H9 (cell line): ENCODE measurements at regions not wholly inside any gene's neighbourhood (a gene's known extent, or its start where the extent isn't known, plus 50 kb on each side); places are given as distances from the start of the nearest gene placed in this dataset.

Source experiments
- DNase-seq: peaks from one replicate; pipeline ENCODE4 v3.0.0-alpha.2; 2017
- H2AFZ ChIP-seq: one replicate; pipeline ENCODE4 v1.6.1; 2013; ENCODE audit warnings: mild to moderate bottlenecking, low read length, control low read depth, moderate library complexity
- H2AK5ac ChIP-seq: 2 replicates; pipeline ENCODE4 v1.6.1; 2013; ENCODE audit warnings: low read length, control low read depth, mixed read lengths; ENCODE audit not compliant: insufficient read length
- H2BK120ac ChIP-seq: one replicate; pipeline ENCODE4 v1.6.1; 2013; ENCODE audit warnings: low read depth, mild to moderate bottlenecking, low read length, control low read depth, inconsistent platforms; ENCODE audit not compliant: poor library complexity, severe bottlenecking
- H2BK12ac ChIP-seq: 2 replicates; pipeline ENCODE4 v1.6.1; 2013; ENCODE audit warnings: low read length, control low read depth, mixed read lengths, low read depth; ENCODE audit not compliant: insufficient read length
- H2BK15ac ChIP-seq: 2 replicates; pipeline ENCODE4 v1.6.1; 2013; ENCODE audit warnings: low read depth, low read length, control low read depth
- H2BK20ac ChIP-seq: one replicate; pipeline ENCODE4 v1.6.1; 2013; ENCODE audit warnings: low read depth, mild to moderate bottlenecking, low read length, control low read depth, inconsistent platforms; ENCODE audit not compliant: poor library complexity, severe bottlenecking
- H2BK5ac ChIP-seq: 2 replicates; pipeline ENCODE4 v1.6.1; 2013; ENCODE audit warnings: low read length, control low read depth, mixed read lengths; ENCODE audit not compliant: insufficient read length
- H3K14ac ChIP-seq: 2 replicates; pipeline ENCODE4 v1.6.1; 2013; ENCODE audit warnings: low read length, control low read depth; ENCODE audit not compliant: insufficient read depth
- H3K18ac ChIP-seq: 2 replicates; pipeline ENCODE4 v1.6.1; 2013; ENCODE audit warnings: low read depth, mild to moderate bottlenecking, mixed read lengths, low read length, control low read depth; ENCODE audit not compliant: insufficient read length
- H3K23ac ChIP-seq: 2 replicates; pipeline ENCODE4 v1.6.1; 2013; ENCODE audit warnings: low read length, control low read depth, mixed read lengths, low read depth; ENCODE audit not compliant: insufficient read length
- H3K23me2 ChIP-seq: 2 replicates; pipeline ENCODE4 v1.6.1; 2013; ENCODE audit warnings: low read depth, mild to moderate bottlenecking, mixed read lengths, low read length, control low read depth; ENCODE audit not compliant: insufficient read length, poor library complexity, severe bottlenecking
- H3K27ac ChIP-seq: 2 replicates; pipeline ENCODE4 v1.5.1; 2013; ENCODE audit warnings: low read length, control low read depth, mixed read lengths, low read depth; ENCODE audit not compliant: insufficient read length
- H3K27me3 ChIP-seq: 2 replicates; pipeline ENCODE4 v1.6.1; 2013; ENCODE audit warnings: low read length, control low read depth, inconsistent platforms; ENCODE audit not compliant: insufficient read depth
- H3K4ac ChIP-seq: 2 replicates; pipeline ENCODE4 v1.6.1; 2013; ENCODE audit warnings: low read depth, mild to moderate bottlenecking, control low read depth, inconsistent platforms, low read length, moderate library complexity
- H3K4me1 ChIP-seq: 2 replicates; pipeline ENCODE4 v1.6.1; 2013; ENCODE audit warnings: low read length, control low read depth, inconsistent platforms; ENCODE audit not compliant: insufficient read depth
- H3K4me2 ChIP-seq: 2 replicates; pipeline ENCODE4 v1.6.1; 2013; ENCODE audit warnings: low read length, control low read depth, mixed read lengths; ENCODE audit not compliant: insufficient read length, insufficient read depth
- H3K56ac ChIP-seq: 2 replicates; pipeline ENCODE4 v1.6.1; 2013; ENCODE audit warnings: low read depth, mild to moderate bottlenecking, mixed read lengths, low read length, control low read depth; ENCODE audit not compliant: insufficient read length
- H3K79me1 ChIP-seq: 2 replicates; pipeline ENCODE4 v1.6.1; 2013; ENCODE audit warnings: low read depth, mild to moderate bottlenecking, moderate library complexity, low read length, control low read depth, inconsistent platforms; ENCODE audit not compliant: insufficient read depth, poor library complexity, severe bottlenecking
- H3K79me2 ChIP-seq: 2 replicates; pipeline ENCODE4 v1.6.1; 2013; ENCODE audit warnings: low read length, control low read depth, inconsistent platforms; ENCODE audit not compliant: insufficient read depth
- H3K9ac ChIP-seq: 2 replicates; pipeline ENCODE4 v1.6.1; 2013; ENCODE audit warnings: low read length, control low read depth, mixed read lengths; ENCODE audit not compliant: insufficient read length; ENCODE audit errors: extremely low read depth
- H3K9me3 ChIP-seq: one replicate; pipeline ENCODE4 v1.6.1; 2013; ENCODE audit warnings: low read depth, low read length, inconsistent platforms; ENCODE audit not compliant: control insufficient read depth
- H3T11ph ChIP-seq: one replicate; pipeline ENCODE4 v1.6.1; 2013; ENCODE audit warnings: mild to moderate bottlenecking, low read length, control low read depth, inconsistent platforms
- H4K20me1 ChIP-seq: one replicate; pipeline ENCODE4 v1.6.1; 2013; ENCODE audit not compliant: control insufficient read depth, insufficient read length, insufficient read depth
- H4K5ac ChIP-seq: 2 replicates; pipeline ENCODE4 v1.6.1; 2013; ENCODE audit warnings: low read depth, mild to moderate bottlenecking, mixed read lengths, low read length, control low read depth; ENCODE audit not compliant: insufficient read length
- H4K8ac ChIP-seq: replicated peaks from 2 replicates; pipeline ENCODE4 v1.6.1; 2013; ENCODE audit warnings: low read length, control low read depth, mixed read lengths, low read depth; ENCODE audit not compliant: insufficient read length
- H4K91ac ChIP-seq: 2 replicates; pipeline ENCODE4 v1.6.1; 2013; ENCODE audit warnings: low read depth, mild to moderate bottlenecking, moderate library complexity, mixed read lengths, low read length, control low read depth; ENCODE audit not compliant: insufficient read length
- H3K27ac Mint-ChIP-seq, 3 experiments: 2 replicates in 2 of 3; 3 replicates in 1 of 3; pipeline ENCODE4 v1.8.0; 2020 to 2021; ENCODE audit warnings: mixed read lengths in 3 of 3, mild to moderate bottlenecking in 1 of 3, moderate library complexity in 1 of 3
- H3K27me3 Mint-ChIP-seq: 2 replicates; pipeline ENCODE4 v1.8.0; 2021; ENCODE audit warnings: low read depth, mild to moderate bottlenecking, moderate library complexity, mixed read lengths
- H3K36me3 Mint-ChIP-seq, 3 experiments: 2 replicates in 2 of 3; 3 replicates in 1 of 3; pipeline ENCODE4 v1.8.0; 2020 to 2021; ENCODE audit warnings: low read depth in 3 of 3, mixed read lengths in 3 of 3; ENCODE audit not compliant: insufficient read depth in 1 of 3
- H3K4me1 Mint-ChIP-seq, 2 experiments: 2 replicates each; pipeline ENCODE4 v1.8.0; 2020; ENCODE audit warnings: mixed read lengths in 2 of 2
- H3K4me3 Mint-ChIP-seq, 2 experiments: 2 replicates in 1 of 2; 3 replicates in 1 of 2; pipeline ENCODE4 v1.8.0; 2020 to 2021; ENCODE audit warnings: mild to moderate bottlenecking in 2 of 2, mixed read lengths in 2 of 2, moderate library complexity in 1 of 2
- H3K9me3 Mint-ChIP-seq, 2 experiments: 2 replicates in 1 of 2; 3 replicates in 1 of 2; pipeline ENCODE4 v1.8.0; 2020; ENCODE audit warnings: mild to moderate bottlenecking in 2 of 2, mixed read lengths in 2 of 2, moderate library complexity in 1 of 2
- WGBS: extraction: QIAGEN DNeasy Blood & Tissue Kit; methylation state at CpG from one replicate; pipeline ENCODE4 v1.1.7; 2013; ENCODE audit warnings: missing lambda C conversion rate, low lambda C conversion rate, mixed read lengths; ENCODE audit not compliant: insufficient read length; ENCODE audit errors: extremely low coverage; 5-methylcytosine and 5-hydroxymethylcytosine counted together
- TF ChIP-seq, protein P1 (sequence below): fragments of 200-600 bp; sonication (generic); conservative IDR thresholded peaks from 3 replicates; pipeline ENCODE4 v1.8.0; 2021; ENCODE audit warnings: antibody characterized with exemption, mild to moderate bottlenecking

DNA sequence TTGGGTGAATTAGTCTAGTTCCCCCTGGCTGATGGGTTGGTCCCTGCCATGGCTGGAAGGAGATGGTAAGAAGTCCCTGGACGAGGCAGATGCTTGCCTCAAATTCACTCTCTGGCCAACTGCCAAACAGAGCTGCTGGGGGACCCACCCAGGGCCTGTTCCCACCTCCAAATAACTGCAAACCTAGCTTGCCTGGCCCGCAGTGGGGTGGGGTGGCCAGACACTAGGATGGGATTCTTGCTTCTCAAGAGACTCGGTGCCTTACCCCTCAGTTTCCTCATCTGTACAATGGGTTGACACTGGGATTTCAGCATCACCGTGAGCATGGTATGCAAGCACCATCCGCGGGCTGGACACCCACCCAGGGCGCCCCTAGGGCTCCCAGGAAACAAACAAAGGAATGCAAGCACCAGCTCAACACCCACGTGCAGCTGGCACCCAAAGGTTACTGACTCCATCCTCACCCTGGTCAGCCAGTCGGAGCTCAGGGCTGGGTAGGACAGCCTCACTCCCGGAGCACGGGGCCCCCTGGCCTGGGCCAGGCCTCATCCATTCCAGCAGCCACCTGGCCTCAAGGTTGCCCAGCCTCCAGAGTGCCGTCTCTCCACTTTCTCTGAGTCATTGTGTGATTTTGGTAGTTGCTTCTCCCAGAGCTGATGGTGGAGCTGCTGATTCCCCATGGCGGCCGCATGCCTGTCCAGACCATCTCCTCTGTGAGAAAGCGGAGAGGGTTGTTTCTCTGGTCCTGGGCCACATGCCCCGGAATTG lies 205.2 kb upstream of the RTL1 start:
- H3K79me1 ChIP-seq = no peaks in the 10 kb centered on the region
- no peak overlapping the region for H2BK120ac ChIP-seq
- no peaks in the 10 kb centered on the region; a peak in 1 of 5 replicates for H3K9me3 Mint-ChIP-seq
- H2BK5ac ChIP-seq = no peak overlapping the region
- H3K4me1 Mint-ChIP-seq = 0 out of 4 replicates have a peak, but pooled peaks cover 0 to 6% of the 10 kb centered on the region in 2 experiments
- TF ChIP-seq, protein P1, sequence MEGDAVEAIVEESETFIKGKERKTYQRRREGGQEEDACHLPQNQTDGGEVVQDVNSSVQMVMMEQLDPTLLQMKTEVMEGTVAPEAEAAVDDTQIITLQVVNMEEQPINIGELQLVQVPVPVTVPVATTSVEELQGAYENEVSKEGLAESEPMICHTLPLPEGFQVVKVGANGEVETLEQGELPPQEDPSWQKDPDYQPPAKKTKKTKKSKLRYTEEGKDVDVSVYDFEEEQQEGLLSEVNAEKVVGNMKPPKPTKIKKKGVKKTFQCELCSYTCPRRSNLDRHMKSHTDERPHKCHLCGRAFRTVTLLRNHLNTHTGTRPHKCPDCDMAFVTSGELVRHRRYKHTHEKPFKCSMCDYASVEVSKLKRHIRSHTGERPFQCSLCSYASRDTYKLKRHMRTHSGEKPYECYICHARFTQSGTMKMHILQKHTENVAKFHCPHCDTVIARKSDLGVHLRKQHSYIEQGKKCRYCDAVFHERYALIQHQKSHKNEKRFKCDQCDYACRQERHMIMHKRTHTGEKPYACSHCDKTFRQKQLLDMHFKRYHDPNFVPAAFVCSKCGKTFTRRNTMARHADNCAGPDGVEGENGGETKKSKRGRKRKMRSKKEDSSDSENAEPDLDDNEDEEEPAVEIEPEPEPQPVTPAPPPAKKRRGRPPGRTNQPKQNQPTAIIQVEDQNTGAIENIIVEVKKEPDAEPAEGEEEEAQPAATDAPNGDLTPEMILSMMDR = no peak
- no peaks in the 10 kb centered on the region for H3K36me3 Mint-ChIP-seq
- no peak overlapping the region for H2BK15ac ChIP-seq
- no peak overlapping the region for H3K9ac ChIP-seq
- no peaks in the 10 kb centered on the region for H3K79me2 ChIP-seq
- H4K5ac ChIP-seq = no peak overlapping the region
- no peak overlapping the region for H3K27ac ChIP-seq
- no peak overlapping the region for H4K91ac ChIP-seq
- no peak overlapping the region for H2BK12ac ChIP-seq
- no peaks in the 10 kb centered on the region for H3K23me2 ChIP-seq
- no peak overlapping the region for H3K4me3 Mint-ChIP-seq
- H2BK20ac ChIP-seq = no peak overlapping the region
- no peak overlapping the region for H3K27ac Mint-ChIP-seq
- no peaks in the 10 kb centered on the region for H3K9me3 ChIP-seq
- no CpG with 5 or more reads among the region's 16 CpGs for WGBS
- no peaks in the 10 kb centered on the region for H3K27me3 ChIP-seq
- H2AFZ ChIP-seq = no peak overlapping the region
- no peak overlapping the region for H3K4me2 ChIP-seq
- H4K20me1 ChIP-seq = no peaks in the 10 kb centered on the region
- no peak overlapping the region for H4K8ac ChIP-seq
- H3T11ph ChIP-seq = no peak overlapping the region
- no peak overlapping the region for H3K4ac ChIP-seq
- no peak overlapping the region for H3K23ac ChIP-seq
- no peak overlapping the region for H2AK5ac ChIP-seq
- H3K27me3 Mint-ChIP-seq = peaks cover 2% of the 10 kb centered on the region
- no peaks in the 10 kb centered on the region for H3K4me1 ChIP-seq
- no peak overlapping the region; the same call in 1 of the 2 replicates for H3K14ac ChIP-seq
- H3K18ac ChIP-seq = no peak overlapping the region
- no peak overlapping the region for H3K56ac ChIP-seq
- DNase-seq = no peak
